ENCODE measurements at regions not wholly inside any gene's neighbourhood (a gene's known extent, or its start where the extent isn't known, plus 50 kb on each side); places are given as distances from the start of the nearest gene placed in this dataset.

GRCh38 chr5:175206669-175207068, 237.3 kb downstream of the DRD1 start:
- Histone ChIP-seq H3K9me2 (replicated peaks; ENCODE audit: low read depth, low read length) (no peaks in the 10 kb centered on the region), H2AFZ (ENCODE audit: low read length) (no peak overlapping the region), H3K27me3 (ENCODE audit: insufficient read depth, low read length, poor library complexity, severe bottlenecking) (no peaks in the 10 kb centered on the region), H3K9ac (ENCODE audit: low read depth, low read length, poor library complexity, severe bottlenecking) (no peak overlapping the region), H3K4me1 (ENCODE audit: insufficient read depth, low read length, poor library complexity, severe bottlenecking) (no peaks in the 10 kb centered on the region), H3K36me3 (ENCODE audit: insufficient read depth, low read length) (no peaks in the 10 kb centered on the region), H3K4me2 (ENCODE audit: low read depth, low read length, poor library complexity, severe bottlenecking) (no peak overlapping the region), H4K20me1 (ENCODE audit: insufficient read depth, low read length, poor library complexity, severe bottlenecking) (no peaks in the 10 kb centered on the region), H3K4me3 (ENCODE audit: low read length, poor library complexity, severe bottlenecking) (no peak overlapping the region), H3F3A (ENCODE audit: low read depth) (no peaks in the 10 kb centered on the region), H3K79me2 (ENCODE audit: insufficient read depth, low read length) (no peaks in the 10 kb centered on the region), H3K9me3 (ENCODE audit: insufficient read depth, low read depth, low read length) (no peaks in the 10 kb centered on the region)
- no peak for TF ChIP-seq CTCF (conservative IDR thresholded peaks at IDR 0.05; ENCODE audit: low read length)
- no peak for TF ChIP-seq EZH2phosphoT487 (IDR thresholded peaks at IDR 0.05; ENCODE audit: borderline replicate concordance)

- H3K4me1 ChIP-seq (ENCODE audit: insufficient read depth, low read length, poor library complexity, severe bottlenecking), result no peaks in the 10 kb centered on the region
These were observed 241.4 kb downstream of the DRD1 start for GRCh38 chr5:175202463-175203068.

GRCh38 chr5:175201393-175201792, 242.6 kb downstream of the DRD1 start:
- Histone ChIP-seq H2AFZ (ENCODE audit: low read length) (no peak overlapping the region), H3K4me3 (ENCODE audit: low read length, poor library complexity, severe bottlenecking) (no peak overlapping the region), H3K4me1 (ENCODE audit: insufficient read depth, low read length, poor library complexity, severe bottlenecking) (no peaks in the 10 kb centered on the region), H3F3A (ENCODE audit: low read depth) (no peaks in the 10 kb centered on the region), H3K79me2 (ENCODE audit: insufficient read depth, low read length) (no peaks in the 10 kb centered on the region), H3K36me3 (ENCODE audit: insufficient read depth, low read length) (no peaks in the 10 kb centered on the region), H3K27me3 (ENCODE audit: insufficient read depth, low read length, poor library complexity, severe bottlenecking) (no peaks in the 10 kb centered on the region), H3K9ac (ENCODE audit: low read depth, low read length, poor library complexity, severe bottlenecking) (no peak overlapping the region), H3K4me2 (ENCODE audit: low read depth, low read length, poor library complexity, severe bottlenecking) (no peak overlapping the region), H4K20me1 (ENCODE audit: insufficient read depth, low read length, poor library complexity, severe bottlenecking) (no peaks in the 10 kb centered on the region), H3K9me2 (replicated peaks; ENCODE audit: low read depth, low read length) (no peaks in the 10 kb centered on the region), H3K9me3 (ENCODE audit: insufficient read depth, low read depth, low read length) (no peaks in the 10 kb centered on the region)
- TF ChIP-seq EZH2phosphoT487 (IDR thresholded peaks at IDR 0.05; ENCODE audit: borderline replicate concordance) (no peak), CTCF (conservative IDR thresholded peaks at IDR 0.05; ENCODE audit: low read length) (no peak)

More at GRCh38 chr5:175202463-175203068, 241.4 kb downstream of the DRD1 start:
- no peak overlapping the region for H3K4me3 ChIP-seq (ENCODE audit: low read length, poor library complexity, severe bottlenecking)
- H3K4me2 ChIP-seq (ENCODE audit: low read depth, low read length, poor library complexity, severe bottlenecking), result no peak overlapping the region
- no peaks in the 10 kb centered on the region for H3K79me2 ChIP-seq (ENCODE audit: insufficient read depth, low read length)
- TF ChIP-seq CTCF (conservative IDR thresholded peaks at IDR 0.05; ENCODE audit: low read length), result no peak
- TF ChIP-seq EZH2phosphoT487 (IDR thresholded peaks at IDR 0.05; ENCODE audit: borderline replicate concordance), result no peak
- no peaks in the 10 kb centered on the region for H3K36me3 ChIP-seq (ENCODE audit: insufficient read depth, low read length)
- H4K20me1 ChIP-seq (ENCODE audit: insufficient read depth, low read length, poor library complexity, severe bottlenecking), result no peaks in the 10 kb centered on the region
- H3K9me2 ChIP-seq (replicated peaks; ENCODE audit: low read depth, low read length), result no peaks in the 10 kb centered on the region
- H3K9ac ChIP-seq (ENCODE audit: low read depth, low read length, poor library complexity, severe bottlenecking), result no peak overlapping the region
- H3F3A ChIP-seq (ENCODE audit: low read depth), result no peaks in the 10 kb centered on the region
- no peaks in the 10 kb centered on the region for H3K9me3 ChIP-seq (ENCODE audit: insufficient read depth, low read depth, low read length)
- H2AFZ ChIP-seq (ENCODE audit: low read length), result no peak overlapping the region
- no peaks in the 10 kb centered on the region for H3K27me3 ChIP-seq (ENCODE audit: insufficient read depth, low read length, poor library complexity, severe bottlenecking)
